Breast epithelium (tissue), 3 donors: ENCODE measurements at regions not wholly inside any gene's neighbourhood (a gene's known extent, or its start where the extent isn't known, plus 50 kb on each side); places are given as distances from the start of the nearest gene placed in this dataset.

ENCODE experiments used
- POLR2A ChIP-seq: fragments of 450-650 bp; IDR thresholded peaks from one replicate; pipeline ENCODE4 v1.6.1; 2016; ENCODE audit warnings: antibody characterized with exemption, mild to moderate bottlenecking, moderate library complexity
- TF ChIP-seq, protein P1 (sequence below), 3 donors: fragments of 450-650 bp; IDR thresholded peaks; one replicate each; pipeline ENCODE4 v1.5.1; 2016 to 2017; ENCODE audit warnings: antibody characterized with exemption in 3 of 3, mild to moderate bottlenecking in 3 of 3, moderate library complexity in 3 of 3

DNA sequence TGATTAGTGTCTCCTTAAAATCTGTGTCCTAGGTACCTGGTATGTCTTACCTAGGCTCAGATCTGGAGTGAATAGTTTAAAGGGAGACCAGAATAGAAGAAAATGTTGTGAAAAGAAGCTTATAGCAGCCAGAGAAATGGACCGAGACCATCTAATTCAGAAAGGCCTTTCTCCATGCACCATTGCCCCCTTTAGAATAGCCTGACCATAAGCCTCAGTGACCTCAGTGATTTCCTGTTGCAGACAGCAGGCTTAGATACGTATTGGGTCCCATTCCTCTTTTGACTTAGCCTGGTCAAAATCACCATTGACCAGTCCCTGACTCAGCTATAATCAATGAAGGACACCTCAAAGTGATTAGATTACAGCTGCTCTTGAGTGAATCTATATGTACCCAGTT, 690.7 kb upstream of the KLHL29 start:
- TF ChIP-seq, protein P1, sequence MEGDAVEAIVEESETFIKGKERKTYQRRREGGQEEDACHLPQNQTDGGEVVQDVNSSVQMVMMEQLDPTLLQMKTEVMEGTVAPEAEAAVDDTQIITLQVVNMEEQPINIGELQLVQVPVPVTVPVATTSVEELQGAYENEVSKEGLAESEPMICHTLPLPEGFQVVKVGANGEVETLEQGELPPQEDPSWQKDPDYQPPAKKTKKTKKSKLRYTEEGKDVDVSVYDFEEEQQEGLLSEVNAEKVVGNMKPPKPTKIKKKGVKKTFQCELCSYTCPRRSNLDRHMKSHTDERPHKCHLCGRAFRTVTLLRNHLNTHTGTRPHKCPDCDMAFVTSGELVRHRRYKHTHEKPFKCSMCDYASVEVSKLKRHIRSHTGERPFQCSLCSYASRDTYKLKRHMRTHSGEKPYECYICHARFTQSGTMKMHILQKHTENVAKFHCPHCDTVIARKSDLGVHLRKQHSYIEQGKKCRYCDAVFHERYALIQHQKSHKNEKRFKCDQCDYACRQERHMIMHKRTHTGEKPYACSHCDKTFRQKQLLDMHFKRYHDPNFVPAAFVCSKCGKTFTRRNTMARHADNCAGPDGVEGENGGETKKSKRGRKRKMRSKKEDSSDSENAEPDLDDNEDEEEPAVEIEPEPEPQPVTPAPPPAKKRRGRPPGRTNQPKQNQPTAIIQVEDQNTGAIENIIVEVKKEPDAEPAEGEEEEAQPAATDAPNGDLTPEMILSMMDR (IDR thresholded peaks at IDR 0.05): no peak
- TF ChIP-seq POLR2A: no peak
